HepG2 (cell line): ENCODE measurements at regions not wholly inside any gene's neighbourhood (a gene's known extent, or its start where the extent isn't known, plus 50 kb on each side); places are given as distances from the start of the nearest gene placed in this dataset.

ENCODE experiments used
- ATAC-seq: fragments of 200-7000 bp; cut with Tn5 transposase; 3 replicates; pipeline ENCODE4 v1.9.1; 2020; ENCODE audit warnings: mild to moderate bottlenecking, moderate library complexity
- BruUV-seq: library from RNA; stranded (reverse); fragments of 400-500 nt; replicated peaks from 2 replicates; lab custom pipeline; 2021; lab: Mats Ljungman, UMichigan
- CTCF ChIA-PET: fragments of 300-600 bp; formaldehyde crosslinking; extraction: SDS; loops from one replicate; lab custom pipeline; 2021; ENCODE audit warnings: low total read pairs, inconsistent platforms, low intra/inter-chr PET ratio; lab: Yijun Ruan, JAX
- POLR2A ChIA-PET: fragments of 350-600 bp; sonication (Branson Sonifier 250); formaldehyde crosslinking; loops from one replicate; lab custom pipeline; 2020; ENCODE audit warnings: antibody characterized with exemption, inconsistent platforms; lab: Yijun Ruan, JAX
- DNase-seq: peaks from one replicate; pipeline ENCODE4 v3.0.0-alpha.2; 2015; ENCODE audit warnings: low spot score
- FAIRE-seq: peaks from 3 replicates; lab custom pipeline; 2011; peaks lifted over from hg19 to GRCh38; lab: Jason Lieb, UNC
- H2AFZ ChIP-seq: one replicate; pipeline ENCODE4 v1.6.1; 2011; ENCODE audit warnings: low read length, inconsistent platforms
- H3K27ac ChIP-seq: fragments of 300-600 bp; 3 replicates; pipeline ENCODE4 v1.8.0; 2011; ENCODE audit warnings: mixed run types, mild to moderate bottlenecking, mixed read lengths, low read length, inconsistent platforms; ENCODE audit not compliant: insufficient read depth; ENCODE audit errors: extremely low read length
- H3K27me3 ChIP-seq, 2 experiments: fragments of 200-600 bp in 1 of 2; 2 replicates in 1 of 2; 3 replicates in 1 of 2; pipeline versions ENCODE4 v1.6.0 to v1.8.0; 2011; ENCODE audit warnings: low read length in 2 of 2, mild to moderate bottlenecking in 2 of 2, moderate library complexity in 2 of 2, inconsistent platforms in 1 of 2; ENCODE audit not compliant: insufficient read depth in 2 of 2, control insufficient read depth in 1 of 2
- H3K36me3 ChIP-seq, 2 experiments: fragments of 200-600 bp in 1 of 2; replicated peaks in 1 of 2; 2 replicates in 1 of 2; 3 replicates in 1 of 2; pipeline versions ENCODE4 v1.5.1 to v1.8.0; 2011; ENCODE audit warnings: low read length in 2 of 2, inconsistent platforms in 1 of 2; ENCODE audit not compliant: insufficient read depth in 2 of 2, control insufficient read depth in 1 of 2
- H3K4me1 ChIP-seq: 2 replicates; pipeline ENCODE4 v1.5.1; 2012; ENCODE audit warnings: low read length, inconsistent platforms; ENCODE audit not compliant: insufficient read depth
- H3K4me2 ChIP-seq: 2 replicates; pipeline ENCODE4 v1.6.0; 2011; ENCODE audit warnings: low read depth, low read length, inconsistent platforms
- H3K4me3 ChIP-seq, 3 experiments: fragments of 200-600 bp in 1 of 3; sonication (generic), shearing (Covaris generic) in 1 of 3; replicated peaks in 1 of 3; 2 replicates each; pipeline ENCODE4 v1.5.1; 2011 to 2016; ENCODE audit warnings: low read length in 3 of 3, inconsistent platforms in 2 of 3, low read depth in 2 of 3, mild to moderate bottlenecking in 2 of 3, control low read depth in 1 of 3, mixed read lengths in 1 of 3; ENCODE audit not compliant: insufficient read depth in 1 of 3
- H3K79me2 ChIP-seq: one replicate; pipeline ENCODE4 v1.6.1; 2011; ENCODE audit warnings: low read length, inconsistent platforms; ENCODE audit not compliant: insufficient read depth
- H3K9ac ChIP-seq: 2 replicates; pipeline ENCODE4 v1.6.0; 2011; ENCODE audit warnings: mild to moderate bottlenecking, low read depth, low read length, inconsistent platforms; ENCODE audit not compliant: insufficient read depth
- H3K9me3 ChIP-seq: 2 replicates; pipeline ENCODE4 v1.5.1; 2012; ENCODE audit warnings: mild to moderate bottlenecking, low read length
- H4K20me1 ChIP-seq: 2 replicates; pipeline ENCODE4 v1.6.0; 2011; ENCODE audit warnings: inconsistent platforms, mild to moderate bottlenecking, low read length, moderate library complexity; ENCODE audit not compliant: insufficient read depth
- ATF7-NPFF ChIP-seq: sonication (generic); formaldehyde crosslinking; IDR thresholded peaks from 2 replicates; pipeline ENCODE4 v1.8.1; 2023; ENCODE audit warnings: mild to moderate bottlenecking, low read depth, missing genetic modification reagents, moderate library complexity
- GTF3A ChIP-seq: sonication (generic); formaldehyde crosslinking; conservative IDR thresholded peaks from 2 replicates; pipeline ENCODE4 v1.4.0; 2020; ENCODE audit warnings: mild to moderate bottlenecking, missing genetic modification reagents
- HNF4A ChIP-seq: sonication (generic); formaldehyde crosslinking; IDR thresholded peaks from 2 replicates; pipeline ENCODE4 v1.4.0; 2020; ENCODE audit warnings: missing genetic modification reagents
- KAT8 ChIP-seq: IDR thresholded peaks from 2 replicates; pipeline ENCODE4 v1.6.1; 2016; ENCODE audit warnings: missing genetic modification reagents, missing compliant biosample characterization
- KDM6A ChIP-seq: IDR thresholded peaks from 2 replicates; pipeline ENCODE4 v1.6.1; 2016; ENCODE audit warnings: low read depth
- KLF15 ChIP-seq: sonication (generic); formaldehyde crosslinking; IDR thresholded peaks from 2 replicates; pipeline ENCODE4 v1.8.1; 2023; ENCODE audit warnings: borderline replicate concordance, mild to moderate bottlenecking, inconsistent platforms, missing genetic modification reagents, mixed read lengths
- ZKSCAN5 ChIP-seq: sonication (generic); formaldehyde crosslinking; IDR thresholded peaks from 2 replicates; pipeline ENCODE4 v1.5.1; 2020; ENCODE audit warnings: mild to moderate bottlenecking, missing genetic modification reagents
- ZNF354B ChIP-seq: sonication (generic); formaldehyde crosslinking; IDR thresholded peaks from 2 replicates; pipeline ENCODE4 v1.8.0; 2022; ENCODE audit warnings: mild to moderate bottlenecking, missing genetic modification reagents
- ZSCAN22 ChIP-seq: sonication (generic); formaldehyde crosslinking; IDR thresholded peaks from 2 replicates; pipeline ENCODE4 v1.4.0; 2020; ENCODE audit warnings: mild to moderate bottlenecking, missing genetic modification reagents
- WGBS: methylation state at CpG from one replicate; pipeline ENCODE4 v1.1.6; 2017; ENCODE audit warnings: low lambda C conversion rate; 5-methylcytosine and 5-hydroxymethylcytosine counted together
- in situ Hi-C: cut with HindIII; loops from 2 replicates; pipeline ENCODE4 v1.10.0; 2017; ENCODE audit warnings: low pct_unique_long_range_greater_than_20kb; ENCODE audit not compliant: extremely low pct_ligation_motif_present
- intact Hi-C: fragments of 100-400 bp; cut with micrococcal nuclease; formaldehyde crosslinking; loops from one replicate; pipeline ENCODE4 v1.10.0; 2022; ENCODE audit not compliant: unreplicated experiment
- TF ChIP-seq, protein P1 (sequence below): sonication (generic); formaldehyde crosslinking; IDR thresholded peaks from 2 replicates; pipeline ENCODE4 v1.9.0; 2021; ENCODE audit warnings: missing genetic modification reagents, borderline replicate concordance
- TF ChIP-seq, protein P2 (sequence below): sonication (generic); formaldehyde crosslinking; IDR thresholded peaks from 2 replicates; pipeline ENCODE4 v1.5.1; 2020; ENCODE audit warnings: missing genetic modification reagents, mild to moderate bottlenecking, borderline replicate concordance
- TF ChIP-seq, protein P3 (sequence below): sonication (generic); formaldehyde crosslinking; IDR thresholded peaks from 2 replicates; pipeline ENCODE4 v1.8.1; 2022; ENCODE audit warnings: low read depth, mild to moderate bottlenecking, missing genetic modification reagents
- TF ChIP-seq, protein P4 (sequence below): IDR thresholded peaks from 2 replicates; pipeline ENCODE4 v1.6.1; 2016; ENCODE audit warnings: mild to moderate bottlenecking, missing biosample characterization, missing genetic modification reagents

DNA sequence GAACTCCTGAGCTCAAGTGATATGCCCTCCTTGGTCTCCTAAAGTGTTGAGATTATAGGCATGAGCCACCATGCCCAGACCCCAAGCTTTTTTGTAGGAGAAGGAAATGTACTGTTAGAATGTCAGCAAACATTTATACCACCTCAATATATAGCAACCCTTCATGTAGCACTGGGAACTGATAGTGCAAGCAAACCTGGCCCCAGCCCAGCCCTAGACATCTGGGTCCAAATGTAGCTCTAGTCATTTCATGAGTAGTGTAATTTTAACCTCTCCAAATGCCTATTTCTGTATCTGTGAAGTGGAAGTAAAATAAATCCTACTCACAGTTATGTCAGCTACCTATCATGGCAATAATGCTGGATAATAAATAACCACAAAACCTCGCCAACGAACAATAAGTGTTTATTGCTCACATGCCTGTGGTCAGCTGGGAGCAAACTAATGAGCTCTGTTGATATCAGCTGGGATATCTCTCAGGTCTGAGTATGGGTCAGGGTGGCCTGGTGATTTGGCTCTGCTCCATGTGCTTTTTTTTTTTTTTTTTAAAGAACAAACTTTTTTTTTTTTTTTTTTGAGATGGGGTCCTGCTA lies 180.4 kb downstream of the CD8B2 start:
- ChIA-PET POLR2A (no interaction called here), CTCF (no interaction called here)
- Histone ChIP-seq H4K20me1 (no peaks in the 10 kb centered on the region), H3K9me3 (peaks cover 24% of the 10 kb centered on the region), H3K9ac (no peak overlapping the region), H3K4me3 (no peak overlapping the region), H3K27ac (no peak overlapping the region), H3K4me1 (no peaks in the 10 kb centered on the region), H2AFZ (no peak overlapping the region), H3K79me2 (no peaks in the 10 kb centered on the region), H3K4me2 (no peak overlapping the region), H3K27me3 (no peaks in the 10 kb centered on the region), H3K36me3 (no peaks in the 10 kb centered on the region)
- DNase-seq: no peak
- ATAC-seq: no peak
- in situ Hi-C loops: no loop called here
- 32% methylated on average over 2 of the region's 2 CpGs for WGBS
- FAIRE-seq: no peak
- no TSS peak for BruUV-seq
- intact Hi-C loops: no loop called here
- TF ChIP-seq, protein P1, sequence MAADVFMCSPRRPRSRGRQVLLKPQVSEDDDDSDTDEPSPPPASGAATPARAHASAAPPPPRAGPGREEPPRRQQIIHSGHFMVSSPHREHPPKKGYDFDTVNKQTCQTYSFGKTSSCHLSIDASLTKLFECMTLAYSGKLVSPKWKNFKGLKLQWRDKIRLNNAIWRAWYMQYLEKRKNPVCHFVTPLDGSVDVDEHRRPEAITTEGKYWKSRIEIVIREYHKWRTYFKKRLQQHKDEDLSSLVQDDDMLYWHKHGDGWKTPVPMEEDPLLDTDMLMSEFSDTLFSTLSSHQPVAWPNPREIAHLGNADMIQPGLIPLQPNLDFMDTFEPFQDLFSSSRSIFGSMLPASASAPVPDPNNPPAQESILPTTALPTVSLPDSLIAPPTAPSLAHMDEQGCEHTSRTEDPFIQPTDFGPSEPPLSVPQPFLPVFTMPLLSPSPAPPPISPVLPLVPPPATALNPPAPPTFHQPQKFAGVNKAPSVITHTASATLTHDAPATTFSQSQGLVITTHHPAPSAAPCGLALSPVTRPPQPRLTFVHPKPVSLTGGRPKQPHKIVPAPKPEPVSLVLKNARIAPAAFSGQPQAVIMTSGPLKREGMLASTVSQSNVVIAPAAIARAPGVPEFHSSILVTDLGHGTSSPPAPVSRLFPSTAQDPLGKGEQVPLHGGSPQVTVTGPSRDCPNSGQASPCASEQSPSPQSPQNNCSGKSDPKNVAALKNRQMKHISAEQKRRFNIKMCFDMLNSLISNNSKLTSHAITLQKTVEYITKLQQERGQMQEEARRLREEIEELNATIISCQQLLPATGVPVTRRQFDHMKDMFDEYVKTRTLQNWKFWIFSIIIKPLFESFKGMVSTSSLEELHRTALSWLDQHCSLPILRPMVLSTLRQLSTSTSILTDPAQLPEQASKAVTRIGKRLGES (CRISPR knock-in tag): no peak
- TF ChIP-seq, protein P2, sequence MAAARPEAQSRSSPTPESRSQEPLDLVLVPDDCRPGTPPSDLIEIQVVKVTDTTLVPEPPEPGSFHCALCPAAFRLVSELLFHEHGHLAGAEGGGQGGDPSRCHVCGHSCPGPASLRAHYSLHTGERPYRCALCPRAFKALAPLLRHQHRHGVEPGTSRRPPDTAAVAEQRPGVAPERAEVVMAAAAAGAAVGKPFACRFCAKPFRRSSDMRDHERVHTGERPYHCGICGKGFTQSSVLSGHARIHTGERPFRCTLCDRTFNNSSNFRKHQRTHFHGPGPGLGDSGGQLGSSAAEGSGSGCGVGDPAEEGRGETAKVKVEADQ: no peak
- TF ChIP-seq KLF15 (no peak), KDM6A (no peak), ZNF354B (CRISPR knock-in tag) (no peak), HNF4A (CRISPR knock-in tag) (no peak), ATF7-NPFF (CRISPR knock-in tag) (no peak), ZSCAN22 (CRISPR knock-in tag) (no peak), KAT8 (CRISPR knock-in tag) (no peak), GTF3A (CRISPR knock-in tag) (no peak), ZKSCAN5 (no peak)
- TF ChIP-seq, protein P3, sequence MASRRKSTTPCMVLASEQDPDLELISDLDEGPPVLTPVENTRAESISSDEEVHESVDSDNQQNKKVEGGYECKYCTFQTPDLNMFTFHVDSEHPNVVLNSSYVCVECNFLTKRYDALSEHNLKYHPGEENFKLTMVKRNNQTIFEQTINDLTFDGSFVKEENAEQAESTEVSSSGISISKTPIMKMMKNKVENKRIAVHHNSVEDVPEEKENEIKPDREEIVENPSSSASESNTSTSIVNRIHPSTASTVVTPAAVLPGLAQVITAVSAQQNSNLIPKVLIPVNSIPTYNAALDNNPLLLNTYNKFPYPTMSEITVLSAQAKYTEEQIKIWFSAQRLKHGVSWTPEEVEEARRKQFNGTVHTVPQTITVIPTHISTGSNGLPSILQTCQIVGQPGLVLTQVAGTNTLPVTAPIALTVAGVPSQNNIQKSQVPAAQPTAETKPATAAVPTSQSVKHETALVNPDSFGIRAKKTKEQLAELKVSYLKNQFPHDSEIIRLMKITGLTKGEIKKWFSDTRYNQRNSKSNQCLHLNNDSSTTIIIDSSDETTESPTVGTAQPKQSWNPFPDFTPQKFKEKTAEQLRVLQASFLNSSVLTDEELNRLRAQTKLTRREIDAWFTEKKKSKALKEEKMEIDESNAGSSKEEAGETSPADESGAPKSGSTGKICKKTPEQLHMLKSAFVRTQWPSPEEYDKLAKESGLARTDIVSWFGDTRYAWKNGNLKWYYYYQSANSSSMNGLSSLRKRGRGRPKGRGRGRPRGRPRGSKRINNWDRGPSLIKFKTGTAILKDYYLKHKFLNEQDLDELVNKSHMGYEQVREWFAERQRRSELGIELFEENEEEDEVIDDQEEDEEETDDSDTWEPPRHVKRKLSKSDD (CRISPR knock-in tag): no peak
- TF ChIP-seq, protein P4, sequence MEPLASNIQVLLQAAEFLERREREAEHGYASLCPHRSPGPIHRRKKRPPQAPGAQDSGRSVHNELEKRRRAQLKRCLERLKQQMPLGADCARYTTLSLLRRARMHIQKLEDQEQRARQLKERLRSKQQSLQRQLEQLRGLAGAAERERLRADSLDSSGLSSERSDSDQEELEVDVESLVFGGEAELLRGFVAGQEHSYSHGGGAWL (CRISPR knock-in tag): no peak
